Transverse colon (tissue), 4 donors: ENCODE measurements at regions not wholly inside any gene's neighbourhood (a gene's known extent, or its start where the extent isn't known, plus 50 kb on each side); places are given as distances from the start of the nearest gene placed in this dataset.

Experiments
- EP300 ChIP-seq: sonication (generic); formaldehyde crosslinking; IDR thresholded peaks from one replicate; pipeline ENCODE4 v1.6.1; 2017; ENCODE audit warnings: antibody characterized with exemption, low read depth
- POLR2A ChIP-seq: fragments of 450-650 bp; IDR thresholded peaks from one replicate; pipeline ENCODE4 v1.6.1; 2016; ENCODE audit warnings: antibody characterized with exemption, mild to moderate bottlenecking, moderate library complexity
- POLR2AphosphoS5 ChIP-seq, 3 donors: sonication (generic); formaldehyde crosslinking; IDR thresholded peaks; one replicate each; pipeline ENCODE4 v1.6.1; 2016; ENCODE audit warnings: antibody characterized with exemption in 3 of 3
- TF ChIP-seq, protein P1 (sequence below), 5 experiments: fragments of 200-600 bp in 3 of 5; fragments of 450-650 bp in 2 of 5; sonication (generic) in 3 of 5; IDR thresholded peaks; 1 replicate in 2 of 5; 2 replicates in 3 of 5; pipeline ENCODE4 v1.5.1; 2016 to 2017; ENCODE audit warnings: antibody characterized with exemption in 5 of 5, inconsistent platforms in 3 of 5, mild to moderate bottlenecking in 2 of 5, moderate library complexity in 1 of 5

DNA sequence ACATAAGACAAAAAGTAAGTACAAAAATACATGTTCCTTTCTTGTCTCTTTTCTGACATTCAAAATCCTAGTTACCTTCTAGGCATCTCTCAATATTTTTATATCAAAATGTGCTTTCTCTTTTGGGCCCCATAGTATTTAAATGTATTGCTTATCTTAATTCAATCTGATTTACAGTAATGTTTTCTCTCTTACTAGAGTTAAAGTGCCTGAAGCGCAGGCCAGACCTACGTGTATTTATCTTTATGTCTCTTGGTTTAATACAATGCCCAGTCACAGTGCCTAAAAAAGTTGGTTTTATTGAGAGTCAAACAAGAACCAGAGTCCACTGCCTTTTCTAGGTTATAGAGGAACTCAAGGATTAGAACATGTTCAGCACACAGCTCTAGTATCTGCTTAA lies 64.3 kb downstream of the FANCF start:
- TF ChIP-seq, protein P1, sequence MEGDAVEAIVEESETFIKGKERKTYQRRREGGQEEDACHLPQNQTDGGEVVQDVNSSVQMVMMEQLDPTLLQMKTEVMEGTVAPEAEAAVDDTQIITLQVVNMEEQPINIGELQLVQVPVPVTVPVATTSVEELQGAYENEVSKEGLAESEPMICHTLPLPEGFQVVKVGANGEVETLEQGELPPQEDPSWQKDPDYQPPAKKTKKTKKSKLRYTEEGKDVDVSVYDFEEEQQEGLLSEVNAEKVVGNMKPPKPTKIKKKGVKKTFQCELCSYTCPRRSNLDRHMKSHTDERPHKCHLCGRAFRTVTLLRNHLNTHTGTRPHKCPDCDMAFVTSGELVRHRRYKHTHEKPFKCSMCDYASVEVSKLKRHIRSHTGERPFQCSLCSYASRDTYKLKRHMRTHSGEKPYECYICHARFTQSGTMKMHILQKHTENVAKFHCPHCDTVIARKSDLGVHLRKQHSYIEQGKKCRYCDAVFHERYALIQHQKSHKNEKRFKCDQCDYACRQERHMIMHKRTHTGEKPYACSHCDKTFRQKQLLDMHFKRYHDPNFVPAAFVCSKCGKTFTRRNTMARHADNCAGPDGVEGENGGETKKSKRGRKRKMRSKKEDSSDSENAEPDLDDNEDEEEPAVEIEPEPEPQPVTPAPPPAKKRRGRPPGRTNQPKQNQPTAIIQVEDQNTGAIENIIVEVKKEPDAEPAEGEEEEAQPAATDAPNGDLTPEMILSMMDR (IDR thresholded peaks at IDR 0.05), result no peak
- TF ChIP-seq POLR2AphosphoS5 (IDR thresholded peaks at IDR 0.05), result no peak
- TF ChIP-seq POLR2A, result no peak
- TF ChIP-seq EP300, result no peak
